Myocyte (in vitro differentiated cells): ENCODE measurements at regions not wholly inside any gene's neighbourhood (a gene's known extent, or its start where the extent isn't known, plus 50 kb on each side); places are given as distances from the start of the nearest gene placed in this dataset.
"Not testable (repeated sequence)": the region's sequence is repeated elsewhere in the genome, so short reads cannot be mapped to it uniquely, and the experiment has no call there.

Experiments
- DNase-seq: peaks from one replicate; pipeline ENCODE4 v3.0.0-alpha.2; 2012; ENCODE audit warnings: low read depth

DNA sequence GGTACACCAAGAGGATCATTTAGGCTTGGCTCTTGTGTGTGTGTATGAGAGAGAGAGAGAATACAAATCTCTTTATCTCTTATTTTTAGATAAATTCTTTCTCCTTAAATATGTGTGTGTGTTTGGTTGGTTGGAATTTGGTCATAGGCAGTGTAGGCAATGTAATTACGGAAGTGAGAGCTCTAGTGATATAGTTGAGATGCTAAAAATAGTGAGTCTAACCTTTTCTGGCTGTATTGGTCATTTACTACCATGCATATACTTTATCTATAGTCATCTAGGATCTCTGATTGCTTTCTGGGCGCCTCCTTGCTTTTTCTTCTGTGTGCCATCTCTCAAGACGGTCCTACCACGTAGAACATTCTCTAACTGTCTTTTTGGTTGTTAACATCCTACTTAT is 250.2 kb downstream of the NUF2 start:
- no peak for DNase-seq

DNA sequence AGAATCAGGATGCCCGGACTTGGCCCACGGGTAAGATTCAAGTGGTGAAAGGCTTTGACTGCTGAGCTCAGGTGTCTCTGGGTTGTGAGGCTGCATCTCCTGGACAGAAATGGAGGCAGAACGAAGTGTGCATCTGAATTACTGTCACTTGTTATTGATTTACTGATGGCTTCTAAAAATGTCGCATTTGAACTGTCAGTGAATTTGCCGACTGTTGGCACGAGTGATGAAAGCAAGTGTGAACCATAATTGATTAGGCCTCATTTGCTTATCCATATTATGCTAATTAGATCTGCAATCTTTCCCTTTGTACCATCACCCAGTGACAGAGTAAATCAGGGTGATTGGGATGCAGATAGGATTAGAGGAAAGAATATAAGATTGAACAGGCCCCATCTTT is 252.4 kb downstream of the NUF2 start:
- no peak for DNase-seq

DNA sequence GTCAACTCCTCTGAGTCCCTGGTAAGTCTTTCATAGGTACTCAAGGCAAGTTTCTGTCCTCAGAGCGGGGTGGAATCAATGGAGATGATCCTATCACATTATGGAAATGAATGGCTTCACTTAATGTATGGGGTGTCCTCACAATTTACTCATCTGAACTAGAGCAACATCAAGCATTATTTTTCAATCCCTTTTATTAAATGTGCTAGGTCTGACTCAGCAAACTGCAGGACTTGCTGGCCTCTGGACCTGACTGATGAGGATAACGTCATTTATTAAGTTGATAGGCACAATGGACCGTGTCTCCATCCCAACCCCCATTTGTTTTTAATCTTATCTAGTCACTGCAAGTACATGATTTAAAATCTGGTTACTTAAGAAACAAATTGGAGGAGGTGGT is 259.2 kb downstream of the NUF2 start:
- no peak for DNase-seq

DNA sequence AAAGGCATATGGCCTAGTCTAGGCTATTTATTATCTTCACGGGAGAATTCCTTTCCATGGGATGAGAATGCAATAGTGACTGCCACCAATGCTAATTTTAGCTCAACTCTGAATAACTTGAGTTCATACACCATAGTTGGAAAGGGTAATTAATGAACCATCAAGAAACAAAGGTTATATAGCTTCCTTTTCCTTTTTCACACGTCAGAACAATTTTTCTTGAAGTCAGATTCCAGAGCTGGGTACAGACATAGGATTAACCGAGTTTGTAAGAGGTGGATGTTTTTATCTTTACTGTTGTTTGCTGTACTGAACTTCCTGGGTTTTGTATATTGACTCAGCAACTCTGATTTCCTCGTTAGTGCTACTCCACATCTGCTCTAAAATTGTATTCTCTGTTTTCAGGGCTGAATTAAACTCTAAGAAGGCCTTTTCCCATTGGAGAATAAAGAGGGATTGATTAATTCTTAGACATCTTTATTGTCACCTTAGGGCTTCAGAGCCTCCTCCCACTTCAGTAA is 262.0 kb downstream of the NUF2 start:
- no peak for DNase-seq

DNA sequence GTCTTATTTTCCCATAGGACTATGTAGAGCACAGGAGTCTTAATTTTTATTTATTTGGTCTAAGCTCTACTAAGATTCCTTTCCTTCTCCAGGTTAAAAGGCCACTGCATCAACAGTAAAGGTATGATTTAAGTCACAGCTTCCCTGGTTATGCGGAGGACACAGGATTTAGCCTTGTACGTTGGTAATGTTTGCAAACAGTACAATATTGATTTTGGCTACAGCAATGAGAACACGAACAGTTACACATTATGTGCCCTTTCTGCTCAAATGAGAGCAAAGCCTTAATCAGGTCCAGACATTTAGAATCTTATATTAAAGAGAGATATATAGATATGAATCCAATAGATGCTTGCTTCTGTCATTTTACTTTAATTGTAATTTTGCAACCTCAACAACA is 264.0 kb downstream of the NUF2 start:
- no peak for DNase-seq

DNA sequence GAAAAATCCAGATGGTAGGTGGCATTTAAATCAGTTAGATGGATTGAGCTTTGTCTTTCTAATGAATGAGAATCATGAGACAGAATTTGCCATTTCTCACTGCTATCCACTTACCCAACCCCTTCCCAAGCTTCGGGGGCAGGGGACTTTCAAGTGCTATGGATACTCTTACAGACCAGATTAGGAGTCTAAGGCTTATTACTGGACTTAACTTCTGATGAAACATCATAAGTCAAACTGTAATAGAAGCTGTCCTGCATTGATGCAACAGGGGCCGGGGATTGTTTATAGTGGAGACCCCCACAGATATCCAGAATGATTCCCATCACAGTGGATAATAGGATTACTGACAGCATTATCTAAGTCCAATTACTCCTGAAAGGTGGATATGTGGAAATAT is 267.0 kb downstream of the NUF2 start:
- DNase-seq: no peak

DNA sequence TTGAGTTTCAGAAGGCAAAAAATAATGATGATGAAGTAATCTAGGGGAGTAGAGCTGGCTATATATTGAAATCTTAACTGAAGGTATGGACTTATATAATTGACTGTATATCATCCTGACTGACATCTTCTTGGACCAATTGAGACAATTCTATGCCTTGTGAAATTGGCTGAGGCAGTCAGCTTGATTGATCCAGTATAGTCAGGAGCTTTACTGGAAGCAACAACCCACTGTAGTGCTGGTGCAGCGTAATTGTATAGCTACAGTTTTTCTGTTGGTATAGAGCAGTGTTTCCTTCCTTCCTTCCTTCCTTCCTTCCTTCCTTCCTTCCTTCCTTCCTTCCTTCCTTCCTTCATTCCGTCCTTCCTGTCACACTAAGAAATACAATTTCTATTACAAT is 268.0 kb downstream of the NUF2 start:
- DNase-seq: no peak

DNA sequence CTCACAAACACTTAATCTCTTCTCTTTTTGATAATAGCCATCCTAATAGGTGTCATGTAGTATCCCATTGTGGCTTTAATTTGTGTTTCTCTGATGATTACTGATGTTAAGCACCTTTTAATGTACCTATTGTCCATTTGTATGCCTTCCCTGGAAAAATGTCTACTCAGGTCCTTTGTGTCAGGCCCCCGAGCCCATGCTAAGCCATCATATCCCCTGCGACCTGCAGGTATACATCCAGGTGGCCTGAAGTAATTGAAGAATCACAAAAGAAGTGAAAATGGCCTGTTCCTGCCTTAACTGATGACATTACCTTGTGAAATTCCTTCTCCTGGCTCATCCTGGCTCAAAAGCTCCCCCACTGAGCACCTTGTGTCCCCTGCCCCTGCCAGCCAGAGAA is 269.4 kb downstream of the NUF2 start:
- not testable (repeated sequence) for DNase-seq

DNA sequence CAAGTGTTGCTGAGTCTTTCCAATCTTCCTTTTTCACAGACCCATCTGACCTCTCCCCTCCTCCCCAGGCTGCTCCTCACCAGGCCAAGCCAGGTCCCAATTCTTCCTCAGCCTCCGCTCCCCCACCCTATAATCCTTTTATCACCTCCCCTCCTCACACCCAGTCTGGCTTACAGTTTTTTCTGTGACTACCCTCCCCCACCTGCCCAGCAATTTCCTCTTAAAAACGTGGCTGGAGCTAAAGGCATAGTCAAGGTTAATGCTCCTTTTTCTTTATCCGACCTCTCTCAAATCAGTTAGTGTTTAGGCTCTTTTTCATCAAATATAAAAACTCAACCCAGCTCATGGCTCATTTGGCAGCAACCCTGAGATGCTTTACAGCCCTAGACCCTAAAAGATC is 270.9 kb downstream of the NUF2 start:
- not testable (repeated sequence) for DNase-seq

DNA sequence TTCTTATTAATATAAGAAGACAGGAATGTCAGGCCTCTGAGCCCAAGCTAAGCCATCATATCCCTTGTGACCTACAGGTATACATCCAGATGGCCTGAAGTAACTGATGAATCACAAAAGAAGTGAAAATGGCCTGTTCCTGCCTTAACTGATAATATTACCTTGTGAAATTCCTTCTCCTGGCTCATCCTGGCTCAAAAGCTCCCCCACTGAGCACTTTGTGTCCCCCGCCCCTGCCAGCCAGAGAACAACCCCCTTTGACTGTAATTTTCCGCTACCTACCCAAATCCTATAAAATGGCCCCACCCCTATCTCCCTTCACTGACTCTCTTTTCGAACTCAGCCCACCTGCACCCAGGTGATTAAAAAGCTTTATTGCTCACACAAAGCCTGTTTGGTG is 274.4 kb downstream of the NUF2 start:
- not testable (repeated sequence) for DNase-seq

DNA sequence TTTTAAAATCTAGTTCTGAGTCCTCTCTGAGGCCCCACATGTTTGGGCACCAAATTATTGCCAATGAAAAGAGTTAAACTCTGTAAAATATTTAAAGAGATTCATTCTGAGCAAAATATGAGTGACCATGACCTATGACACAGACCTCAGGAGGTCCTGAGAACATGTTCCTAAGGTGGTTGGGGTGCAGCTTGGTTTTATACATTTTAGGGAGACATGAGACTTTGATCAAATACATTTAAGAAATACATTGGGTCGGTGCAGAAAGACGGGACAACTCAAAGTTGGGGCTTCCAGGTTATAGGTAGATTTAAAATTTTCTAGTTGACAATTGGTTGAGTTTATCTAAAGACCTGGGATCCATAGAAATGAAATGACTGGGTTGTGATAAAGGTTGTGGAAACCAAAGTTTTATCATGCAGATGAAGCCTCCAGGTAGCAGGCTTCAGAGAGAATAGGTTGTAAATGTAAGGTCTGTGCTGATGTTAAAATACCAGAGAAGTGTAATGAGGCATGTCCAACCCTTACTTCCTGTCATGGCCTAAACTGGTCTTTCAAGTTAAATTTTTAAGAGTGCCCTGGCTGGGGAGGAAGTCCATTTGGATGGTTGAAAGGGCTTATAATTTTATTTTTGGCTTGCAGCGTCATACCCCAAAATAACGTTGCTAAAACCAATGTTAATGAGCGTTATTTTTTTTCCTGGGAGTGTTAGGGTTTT is 274.9 kb downstream of the NUF2 start:
- DNase-seq: no peak

DNA sequence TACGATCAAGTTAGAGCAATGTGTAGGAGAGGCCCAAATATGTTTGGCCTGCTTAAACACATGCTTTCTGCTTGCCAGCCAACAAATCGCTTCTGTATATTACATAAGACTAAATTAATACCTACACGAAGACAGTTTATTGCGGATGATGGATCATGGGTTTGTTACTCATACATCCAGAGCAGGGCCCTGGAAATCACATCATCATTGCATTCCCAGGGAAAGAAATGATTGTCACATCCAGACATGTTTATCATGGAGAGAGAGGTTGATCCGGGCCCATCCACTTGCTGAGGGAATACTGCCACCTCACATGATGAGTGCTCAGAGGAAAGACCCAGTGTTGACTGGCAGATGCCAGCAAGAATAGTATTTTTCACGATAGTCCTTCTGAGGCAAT is 282.6 kb downstream of the NUF2 start:
- DNase-seq: no peak

DNA sequence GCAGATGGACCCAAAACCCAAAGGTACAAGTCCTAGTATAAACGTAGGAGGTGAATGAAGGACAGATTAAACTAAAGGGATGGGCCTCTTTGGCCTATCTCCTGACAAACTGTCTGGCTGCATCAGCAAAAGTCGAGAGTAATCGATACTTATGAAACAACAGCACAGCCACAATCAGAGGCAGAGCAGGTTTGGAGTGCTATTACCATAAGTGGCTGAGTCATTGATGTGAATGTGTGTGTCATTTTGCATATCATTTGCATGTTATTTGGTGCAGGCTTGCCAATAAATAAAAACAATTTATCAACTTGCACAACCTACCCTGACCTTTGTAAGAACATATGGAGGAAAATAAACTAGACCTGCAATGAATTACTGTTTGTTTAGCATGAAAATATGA is 283.1 kb downstream of the NUF2 start:
- no peak for DNase-seq

DNA sequence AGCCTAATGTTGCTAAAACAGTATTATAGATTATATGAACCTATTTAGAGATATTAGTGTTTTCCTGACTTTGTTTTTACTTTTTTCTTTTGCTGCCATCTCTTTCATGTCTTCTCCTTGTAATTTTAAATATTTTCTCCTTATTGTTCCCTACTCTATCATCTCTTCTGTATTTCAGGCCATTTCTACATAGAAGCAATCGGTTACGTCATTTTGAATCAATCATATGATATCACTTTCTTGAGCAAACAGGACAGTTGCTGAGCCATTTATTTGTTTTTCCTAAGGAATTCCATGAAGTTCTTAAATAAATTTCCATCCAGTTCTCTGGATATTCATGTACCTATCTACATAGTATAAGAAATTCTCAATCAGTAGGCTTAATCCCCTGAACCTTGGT is 287.2 kb downstream of the NUF2 start:
- DNase-seq: no peak

DNA sequence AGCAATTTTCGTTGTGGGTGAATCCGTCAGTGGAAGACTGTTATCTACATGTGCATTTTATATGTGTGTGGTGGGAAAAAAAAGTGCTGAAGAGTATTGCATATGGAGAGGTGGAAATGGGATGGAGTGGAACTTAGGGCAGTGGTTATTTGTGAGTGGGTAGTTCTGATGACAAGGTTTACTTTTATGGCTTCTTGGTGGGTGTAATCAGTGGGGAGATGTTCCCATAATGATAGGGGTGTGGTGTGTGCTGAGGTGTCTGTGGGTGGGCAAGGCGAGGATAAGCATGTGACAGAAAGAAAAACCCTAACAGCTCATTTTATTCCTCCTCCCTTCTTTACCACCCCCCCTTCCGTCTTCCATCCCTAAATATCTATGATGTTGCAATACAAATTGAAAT is 288.1 kb downstream of the NUF2 start:
- no peak for DNase-seq

DNA sequence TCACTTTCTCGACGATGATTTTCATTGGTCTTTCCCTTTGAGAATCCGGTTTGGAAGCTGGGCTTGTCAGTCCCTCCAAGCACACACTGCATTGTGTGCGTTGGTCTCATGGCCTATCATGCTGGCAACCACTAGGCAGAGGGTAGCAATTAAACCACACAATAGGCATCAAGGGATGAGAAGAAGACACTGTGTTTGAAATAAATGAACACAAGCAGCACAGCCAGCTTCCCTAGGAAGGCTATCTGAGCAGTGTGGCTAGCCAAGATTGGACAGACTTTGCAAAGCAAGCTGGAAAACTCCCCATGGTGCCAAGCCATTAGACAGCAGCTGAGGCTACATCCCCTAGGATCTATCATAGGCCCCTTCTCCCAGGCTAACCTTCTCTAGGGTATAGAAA is 288.7 kb downstream of the NUF2 start:
- no peak for DNase-seq

DNA sequence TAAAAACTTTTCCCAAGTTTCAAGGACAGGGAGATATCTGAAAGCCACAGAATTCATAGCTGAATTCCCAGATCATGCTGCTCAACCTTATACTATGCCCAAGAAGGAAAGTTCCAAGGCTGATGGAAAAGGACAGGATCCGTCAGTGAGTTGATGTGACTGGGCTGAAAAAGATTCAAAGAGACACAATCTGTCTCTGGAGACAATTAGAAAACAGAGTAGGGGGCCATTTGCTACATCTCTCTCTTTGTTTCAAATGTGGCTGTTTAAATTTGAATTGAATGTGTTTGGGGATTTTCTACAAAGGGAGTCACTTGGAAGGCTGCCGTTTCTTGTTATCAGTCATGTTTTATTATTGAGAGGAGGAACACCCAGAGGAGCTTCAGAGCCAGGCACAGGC is 292.6 kb downstream of the NUF2 start:
- no peak for DNase-seq

DNA sequence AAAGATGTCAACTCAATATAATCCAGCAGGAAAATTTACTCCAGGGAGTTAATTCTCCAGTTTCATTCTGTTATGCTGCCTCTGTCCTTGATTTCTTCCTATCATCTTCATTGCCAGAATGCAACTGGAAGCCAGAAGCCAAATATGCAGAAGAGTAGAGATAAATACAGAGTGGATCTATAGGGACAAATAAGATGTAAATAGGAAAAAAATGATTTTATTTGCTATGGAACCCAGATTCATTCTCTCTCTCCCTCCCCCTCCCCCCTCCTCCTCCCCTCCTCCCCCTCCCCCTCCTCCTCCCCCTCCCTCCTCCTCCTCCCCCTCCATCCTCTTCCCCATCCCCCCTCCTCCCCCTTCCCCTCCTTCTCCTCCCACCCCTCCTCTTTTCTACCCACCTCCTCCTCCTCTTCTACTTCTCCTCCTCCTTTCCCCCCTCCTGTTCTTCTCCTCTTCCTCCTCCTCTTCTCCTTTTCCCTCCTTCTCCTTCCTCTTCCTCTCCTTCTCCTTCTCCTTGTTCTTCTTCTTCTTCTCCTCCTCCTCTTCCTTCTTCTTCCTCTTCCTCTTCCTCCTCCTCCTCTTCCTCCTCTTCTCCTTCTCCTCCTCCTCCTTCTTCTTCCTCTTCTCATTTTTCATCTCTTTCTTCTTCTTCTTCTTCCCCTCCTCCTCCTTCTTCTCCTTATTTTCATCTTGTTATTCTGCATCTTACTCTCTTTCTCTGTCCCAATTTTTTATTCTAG is 306.4 kb downstream of the NUF2 start:
- DNase-seq: no peak

DNA sequence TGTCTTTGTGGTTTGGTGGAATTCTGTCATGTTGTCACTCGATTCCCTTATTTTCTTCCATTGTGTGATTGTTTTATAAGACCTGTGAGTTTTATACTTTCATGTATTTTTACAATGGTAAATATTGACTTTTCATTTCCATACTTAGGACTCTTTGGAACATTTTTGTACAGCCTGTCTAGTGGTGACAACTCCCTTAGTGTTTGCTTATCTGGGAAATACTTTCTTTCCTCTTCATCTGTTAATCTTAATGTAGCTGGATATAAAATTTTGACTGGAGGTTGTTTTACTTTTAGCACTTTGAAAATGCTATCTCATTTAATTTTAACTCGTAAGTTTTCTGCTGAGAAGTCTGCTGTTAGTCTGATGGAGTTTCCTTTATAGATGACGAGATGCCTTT is 310.5 kb downstream of the NUF2 start:
- DNase-seq: no peak

DNA sequence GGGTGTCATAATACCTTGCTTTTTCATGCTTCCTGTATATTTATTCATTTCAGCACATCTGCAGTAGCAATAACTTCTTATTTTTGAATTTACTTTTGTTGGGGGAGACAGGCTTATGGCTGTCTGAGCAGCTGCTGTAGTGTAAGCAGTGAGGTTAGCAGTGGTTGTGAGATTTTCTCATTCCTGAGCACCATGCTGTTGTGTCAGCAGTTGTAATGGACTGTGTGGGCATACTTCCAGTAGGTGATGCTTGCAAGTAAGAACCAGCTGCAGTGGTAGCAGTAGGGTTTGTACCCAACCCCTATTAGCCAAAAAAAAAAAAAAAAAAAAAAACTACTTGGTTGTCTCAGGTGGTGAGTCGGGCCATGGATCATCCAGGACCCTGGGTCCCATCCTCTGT is 311.6 kb downstream of the NUF2 start:
- DNase-seq: no peak

DNA sequence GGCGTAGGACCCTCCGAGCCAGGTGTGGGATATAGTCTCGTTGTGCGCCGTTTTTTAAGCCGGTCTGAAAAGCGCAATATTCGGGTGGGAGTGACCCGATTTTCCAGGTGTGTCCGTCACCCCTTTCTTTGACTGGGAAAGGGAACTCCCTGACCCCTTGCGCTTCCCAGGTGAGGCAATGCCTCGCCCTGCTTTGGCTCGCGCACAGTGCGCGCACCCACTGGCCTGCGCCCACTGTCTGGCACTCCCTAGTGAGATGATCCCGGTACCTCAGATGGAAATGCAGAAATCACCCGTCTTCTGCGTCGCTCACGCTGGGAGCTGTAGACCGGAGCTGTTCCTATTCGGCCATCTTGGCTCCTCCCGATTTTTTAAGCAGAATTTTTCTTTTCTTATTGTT is 323.9 kb downstream of the NUF2 start:
- not testable (repeated sequence) for DNase-seq

DNA sequence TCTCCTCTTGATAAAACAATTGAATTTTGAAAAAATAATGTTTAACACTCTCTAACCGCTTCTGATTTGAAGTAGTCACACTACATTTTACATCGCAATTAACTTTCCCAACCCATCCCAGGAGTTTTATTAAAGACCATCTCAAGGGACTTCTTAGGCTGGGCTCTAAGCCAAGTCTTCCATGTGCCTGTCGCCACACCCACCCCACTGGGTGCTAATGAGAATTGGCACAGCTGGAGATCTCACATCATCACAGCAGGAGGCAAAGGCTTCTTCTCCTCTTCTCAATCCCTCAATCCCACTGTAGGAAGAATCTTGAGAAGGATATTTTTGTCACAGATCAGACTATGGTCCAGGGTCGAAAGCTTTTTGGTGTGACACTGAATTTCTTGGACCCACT is 328.9 kb downstream of the NUF2 start:
- no peak for DNase-seq

DNA sequence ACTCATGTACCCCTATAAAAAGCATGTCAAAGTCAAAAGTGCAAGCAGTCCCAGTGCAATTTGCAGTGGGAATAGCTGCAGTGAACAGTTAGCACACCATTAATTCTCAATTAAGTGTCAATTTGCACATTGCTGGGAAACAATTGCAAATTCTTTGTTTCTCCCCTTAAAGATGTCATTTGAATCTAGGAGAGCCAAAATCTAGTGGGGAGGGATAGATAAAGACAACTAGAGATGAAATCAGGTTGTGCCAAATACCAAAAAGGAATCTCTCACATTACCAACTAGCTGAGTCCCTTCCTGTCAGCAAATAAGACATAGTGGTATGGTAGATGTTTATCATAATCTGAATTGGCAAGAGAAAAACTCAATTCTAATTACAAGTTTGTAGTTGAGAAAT is 330.7 kb downstream of the NUF2 start:
- DNase-seq: no peak
